Mesothelial cell of epicardium (in vitro differentiated cells): ENCODE measurements at regions not wholly inside any gene's neighbourhood (a gene's known extent, or its start where the extent isn't known, plus 50 kb on each side); places are given as distances from the start of the nearest gene placed in this dataset.

Experiments
- DNase-seq, 2 experiments: peaks; one replicate each; pipeline ENCODE4 v3.0.0; 2021; ENCODE audit warnings: low spot score in 2 of 2; ENCODE audit not compliant: unreplicated experiment in 2 of 2
- H3K27ac Mint-ChIP-seq: 2 replicates; pipeline ENCODE4 v1.8.0; 2021; ENCODE audit warnings: mixed read lengths
- H3K27me3 Mint-ChIP-seq: 2 replicates; pipeline ENCODE4 v1.8.0; 2021; ENCODE audit warnings: low read depth, mixed read lengths
- H3K36me3 Mint-ChIP-seq: 2 replicates; pipeline ENCODE4 v1.8.0; 2021; ENCODE audit warnings: mixed read lengths
- H3K4me1 Mint-ChIP-seq: 2 replicates; pipeline ENCODE4 v1.8.0; 2021; ENCODE audit warnings: mixed read lengths
- H3K4me3 Mint-ChIP-seq: 2 replicates; pipeline ENCODE4 v1.8.0; 2021; ENCODE audit warnings: mild to moderate bottlenecking, moderate library complexity, mixed read lengths
- H3K9me3 Mint-ChIP-seq: 2 replicates; pipeline ENCODE4 v1.8.0; 2021; ENCODE audit warnings: mixed read lengths
- TF ChIP-seq, protein P1 (sequence below): fragments of 200-600 bp; sonication (generic); IDR thresholded peaks from one replicate; pipeline ENCODE4 v1.5.0; 2021; ENCODE audit warnings: antibody characterized with exemption; ENCODE audit not compliant: unreplicated experiment

DNA sequence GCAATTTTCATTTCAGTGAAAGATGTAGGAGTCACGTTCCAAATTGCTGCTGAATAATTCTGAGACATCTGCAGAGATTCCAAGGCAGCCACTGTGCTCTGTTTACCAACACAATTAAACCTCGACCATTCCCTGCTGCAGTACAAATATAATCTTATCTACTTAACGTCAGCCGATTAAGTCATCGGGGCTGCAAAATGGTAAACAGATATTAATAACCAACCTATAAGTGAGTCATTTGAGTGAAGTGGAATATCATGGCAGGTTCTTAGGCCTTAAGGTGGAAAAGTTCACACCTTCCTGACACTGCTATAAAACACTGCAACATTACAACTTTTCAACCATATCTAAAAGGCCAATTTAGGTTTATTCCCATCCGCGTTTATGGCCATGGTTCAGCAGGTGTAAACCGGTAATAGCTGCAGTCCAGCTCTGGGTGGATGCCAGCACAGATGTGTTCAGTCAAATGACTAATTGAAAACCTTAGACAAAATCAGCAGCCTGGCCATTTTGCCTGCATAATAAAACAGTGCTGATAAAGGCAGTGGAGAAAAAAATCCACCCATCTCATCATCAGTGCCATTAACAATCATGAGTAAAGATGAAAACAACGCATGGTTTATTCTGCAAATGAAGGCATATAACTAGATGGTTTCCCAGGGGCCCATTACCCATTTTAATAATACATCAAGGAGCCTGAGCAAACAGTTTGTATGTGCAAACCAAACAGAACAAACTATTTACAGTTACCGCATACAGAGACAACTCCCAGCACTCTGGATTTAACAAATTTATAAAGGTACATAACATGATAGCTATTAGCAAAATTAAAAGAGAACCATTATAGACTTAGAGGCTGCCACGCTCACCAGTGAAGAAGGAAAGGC, 202.9 kb upstream of the IRX3 start:
- TF ChIP-seq, protein P1, sequence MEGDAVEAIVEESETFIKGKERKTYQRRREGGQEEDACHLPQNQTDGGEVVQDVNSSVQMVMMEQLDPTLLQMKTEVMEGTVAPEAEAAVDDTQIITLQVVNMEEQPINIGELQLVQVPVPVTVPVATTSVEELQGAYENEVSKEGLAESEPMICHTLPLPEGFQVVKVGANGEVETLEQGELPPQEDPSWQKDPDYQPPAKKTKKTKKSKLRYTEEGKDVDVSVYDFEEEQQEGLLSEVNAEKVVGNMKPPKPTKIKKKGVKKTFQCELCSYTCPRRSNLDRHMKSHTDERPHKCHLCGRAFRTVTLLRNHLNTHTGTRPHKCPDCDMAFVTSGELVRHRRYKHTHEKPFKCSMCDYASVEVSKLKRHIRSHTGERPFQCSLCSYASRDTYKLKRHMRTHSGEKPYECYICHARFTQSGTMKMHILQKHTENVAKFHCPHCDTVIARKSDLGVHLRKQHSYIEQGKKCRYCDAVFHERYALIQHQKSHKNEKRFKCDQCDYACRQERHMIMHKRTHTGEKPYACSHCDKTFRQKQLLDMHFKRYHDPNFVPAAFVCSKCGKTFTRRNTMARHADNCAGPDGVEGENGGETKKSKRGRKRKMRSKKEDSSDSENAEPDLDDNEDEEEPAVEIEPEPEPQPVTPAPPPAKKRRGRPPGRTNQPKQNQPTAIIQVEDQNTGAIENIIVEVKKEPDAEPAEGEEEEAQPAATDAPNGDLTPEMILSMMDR, result no peak
- Mint-ChIP-seq H3K27me3 (peaks cover 20% of the 10 kb centered on the region), H3K4me3 (no peak overlapping the region), H3K27ac (no peak overlapping the region), H3K4me1 (peaks cover 6% of the 10 kb centered on the region), H3K36me3 (no peaks in the 10 kb centered on the region), H3K9me3 (no peaks in the 10 kb centered on the region)
- no peak for DNase-seq

DNA sequence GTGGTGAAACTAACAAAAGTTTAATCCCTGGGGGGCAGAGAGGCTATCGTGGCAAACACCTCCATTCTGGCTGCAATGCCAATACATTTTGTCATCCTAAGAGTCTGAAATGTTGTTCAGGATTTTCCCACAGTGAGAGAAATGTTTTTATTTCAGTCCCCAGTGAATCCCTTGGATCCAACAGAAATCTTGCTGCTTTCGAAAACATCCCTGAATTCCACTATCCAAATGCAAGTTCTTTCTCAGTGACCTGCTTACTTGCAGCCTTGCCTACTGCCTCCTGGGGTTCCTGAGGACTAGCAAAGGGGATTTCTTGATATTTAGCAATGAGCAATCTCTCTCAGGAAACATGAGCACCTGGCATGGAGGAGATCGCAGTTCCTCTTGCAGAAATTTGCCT, 202.1 kb upstream of the IRX3 start:
- no peak for DNase-seq
- H3K36me3 Mint-ChIP-seq, result no peaks in the 10 kb centered on the region
- peaks cover 14% of the 10 kb centered on the region for H3K4me1 Mint-ChIP-seq
- H3K4me3 Mint-ChIP-seq, result no peak overlapping the region
- TF ChIP-seq, protein P1, result no peak
- peaks cover 20% of the 10 kb centered on the region for H3K27me3 Mint-ChIP-seq
- no peaks in the 10 kb centered on the region for H3K9me3 Mint-ChIP-seq
- no peak overlapping the region for H3K27ac Mint-ChIP-seq

DNA sequence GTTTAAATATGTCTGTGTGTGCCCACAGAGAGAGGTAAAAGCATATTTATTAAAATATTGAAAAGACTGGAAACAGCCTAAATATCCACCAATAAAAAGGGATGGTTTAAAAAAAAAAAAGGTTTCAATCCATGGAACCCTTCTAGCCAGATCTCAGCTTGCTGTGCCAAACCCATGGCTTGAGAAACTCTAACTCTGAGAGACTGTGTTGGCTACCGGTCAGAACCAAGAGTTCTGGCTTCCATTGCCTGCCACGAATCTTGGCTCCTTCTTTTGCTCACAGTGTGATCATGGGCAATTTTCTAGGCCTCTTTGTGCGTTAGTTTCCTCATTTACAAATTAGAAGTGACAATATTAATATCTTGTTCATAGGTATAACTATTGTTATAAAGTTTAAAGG, 201.3 kb upstream of the IRX3 start:
- Mint-ChIP-seq H3K4me1 (peaks cover 22% of the 10 kb centered on the region), H3K27ac (no peak overlapping the region), H3K36me3 (no peaks in the 10 kb centered on the region), H3K27me3 (peaks cover 20% of the 10 kb centered on the region), H3K9me3 (no peaks in the 10 kb centered on the region), H3K4me3 (no peak overlapping the region)
- DNase-seq, result no peak
- TF ChIP-seq, protein P1, result no peak

DNA sequence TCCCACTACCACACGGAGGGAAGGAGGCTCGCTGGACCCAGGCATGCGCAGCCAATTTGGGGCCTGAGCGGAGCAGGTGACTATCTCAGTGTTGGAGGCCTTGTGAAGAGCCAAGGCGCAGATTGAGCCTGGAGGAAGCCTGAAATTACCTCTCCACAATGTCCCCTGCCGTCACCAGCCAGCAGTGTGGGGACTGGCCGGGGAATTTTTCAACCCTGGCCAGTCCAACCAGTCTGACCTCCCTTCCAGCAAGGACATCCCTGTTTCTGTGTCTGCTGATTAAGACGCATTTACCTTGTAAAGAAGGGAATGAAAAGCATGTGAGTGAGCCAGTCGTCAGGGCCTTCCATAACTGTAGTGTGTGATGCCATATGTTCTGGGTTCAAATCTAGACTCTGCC, 198.1 kb upstream of the IRX3 start:
- Mint-ChIP-seq H3K4me1 (peaks cover 28% of the 10 kb centered on the region), H3K36me3 (no peaks in the 10 kb centered on the region), H3K27me3 (peaks cover 19% of the 10 kb centered on the region)

DNA sequence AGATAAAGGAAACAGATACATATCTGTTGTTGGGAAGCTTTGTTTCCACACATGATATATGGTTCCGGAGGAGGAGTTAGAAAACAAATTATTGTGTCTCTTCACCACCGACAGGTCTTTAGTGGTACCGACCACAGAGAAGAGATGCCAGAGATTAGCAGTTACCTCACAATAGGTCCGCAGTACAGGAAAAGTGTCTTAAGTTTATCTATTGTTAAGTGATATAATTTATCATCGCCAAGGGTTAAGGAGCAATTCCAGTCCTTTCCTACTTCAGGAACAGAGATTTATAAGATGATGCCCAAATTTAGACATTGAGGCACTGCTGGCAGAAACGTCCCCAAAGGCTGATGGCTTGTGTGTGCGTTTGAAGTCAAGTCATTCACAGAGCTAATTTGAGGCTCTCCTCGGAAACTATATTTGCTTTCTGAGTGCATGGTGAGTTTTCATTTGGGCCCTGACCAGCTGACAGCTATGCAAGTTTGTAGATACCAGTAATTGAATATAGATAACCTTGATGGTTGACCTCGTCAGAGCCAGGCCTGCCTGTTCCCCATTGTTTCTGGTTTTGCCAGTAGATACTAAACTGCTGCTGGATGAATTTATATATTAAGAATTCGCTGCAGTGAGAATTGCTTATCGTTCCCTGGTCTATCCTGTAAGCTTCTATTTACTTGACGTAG, 196.4 kb upstream of the IRX3 start:
- TF ChIP-seq, protein P1, result no peak
- no peak overlapping the region for H3K4me3 Mint-ChIP-seq
- no peaks in the 10 kb centered on the region for H3K36me3 Mint-ChIP-seq
- peak overlapping the region; percentile 48 for H3K27ac Mint-ChIP-seq
- H3K4me1 Mint-ChIP-seq, result peaks cover 28% of the 10 kb centered on the region
- no peaks in the 10 kb centered on the region for H3K9me3 Mint-ChIP-seq
- peaks cover 16% of the 10 kb centered on the region for H3K27me3 Mint-ChIP-seq
- DNase-seq, result no peak

More for the DNA sequence above, 198.1 kb upstream of the IRX3 start:
- H3K27ac Mint-ChIP-seq, result no peak overlapping the region
- no peaks in the 10 kb centered on the region for H3K9me3 Mint-ChIP-seq
- TF ChIP-seq, protein P1, result no peak
- no peak overlapping the region for H3K4me3 Mint-ChIP-seq
- DNase-seq, result no peak
